Retina (tissue), 1 donor: ENCODE measurements at regions not wholly inside any gene's neighbourhood (a gene's known extent, or its start where the extent isn't known, plus 50 kb on each side); places are given as distances from the start of the nearest gene placed in this dataset.

Experiments
- DNase-seq: peaks from one replicate; pipeline ENCODE4 v3.0.0-alpha.2; 2016

DNA sequence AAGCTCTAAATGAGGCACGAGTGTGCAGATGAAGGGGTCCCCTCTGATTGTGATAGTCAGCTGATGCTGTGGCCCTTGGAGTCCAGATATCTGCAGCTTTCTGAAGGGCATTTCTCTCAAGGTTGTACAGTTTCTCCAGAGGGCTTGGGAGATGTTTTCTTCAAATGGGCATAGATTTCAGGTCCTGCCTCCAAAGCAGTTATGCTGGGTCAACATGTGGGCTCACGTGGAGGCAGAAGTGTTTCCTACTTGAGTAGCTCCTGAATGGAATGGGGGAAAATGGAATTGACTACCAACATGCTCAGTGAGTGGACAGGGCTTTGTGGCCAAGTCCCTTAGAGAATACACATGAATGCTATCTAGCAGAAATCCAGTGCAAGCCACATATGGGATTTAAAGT is 360.7 kb downstream of the SAMD5 start:
- DNase-seq, result no peak

DNA sequence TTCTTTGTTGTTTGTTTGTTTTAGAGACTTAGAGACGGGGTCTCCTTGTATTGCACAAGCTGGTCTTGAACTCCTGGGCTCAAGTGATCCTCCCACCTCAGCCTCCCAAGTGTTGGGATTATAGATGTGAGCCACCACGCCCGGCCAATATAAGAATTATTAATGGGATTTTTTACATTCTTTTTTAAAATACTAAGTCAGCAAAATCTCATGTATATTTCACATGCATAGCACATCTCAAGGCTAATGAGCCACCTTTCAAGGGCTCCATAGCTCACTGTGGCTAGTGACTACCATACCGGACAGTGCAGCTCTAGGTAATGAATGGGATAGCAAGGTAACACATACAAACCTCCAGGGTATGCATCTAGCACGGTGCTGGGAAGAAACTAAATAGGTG is 361.4 kb downstream of the SAMD5 start:
- no peak for DNase-seq

DNA sequence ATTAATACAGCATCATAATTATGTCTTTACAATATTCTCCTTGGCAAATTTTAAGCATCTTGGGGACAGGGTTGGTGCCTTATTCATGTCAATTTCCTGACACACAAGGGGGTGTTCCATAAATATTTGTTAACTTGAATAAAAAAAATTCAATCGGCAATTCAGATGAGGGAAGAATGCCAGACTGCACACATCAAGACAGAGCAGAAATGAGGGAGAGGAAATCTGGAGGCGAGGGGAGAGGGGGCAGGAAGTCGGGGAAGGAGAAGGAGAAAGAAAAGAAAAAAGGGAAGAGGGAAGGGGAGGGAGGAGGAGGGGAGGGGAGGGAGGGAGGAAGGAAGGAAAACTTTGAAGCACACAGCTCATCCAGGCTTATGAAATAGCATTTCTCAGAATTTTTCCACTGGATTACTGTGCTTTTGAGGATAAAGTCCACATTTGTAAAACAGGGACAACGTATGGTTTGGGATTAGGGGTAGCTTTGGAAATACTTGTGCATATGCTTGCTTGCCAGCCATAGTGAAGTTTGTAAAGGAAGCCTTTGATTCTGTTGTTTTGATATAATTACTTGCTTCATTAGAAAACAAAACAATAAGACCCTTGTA is 362.1 kb downstream of the SAMD5 start:
- DNase-seq, result no peak

DNA sequence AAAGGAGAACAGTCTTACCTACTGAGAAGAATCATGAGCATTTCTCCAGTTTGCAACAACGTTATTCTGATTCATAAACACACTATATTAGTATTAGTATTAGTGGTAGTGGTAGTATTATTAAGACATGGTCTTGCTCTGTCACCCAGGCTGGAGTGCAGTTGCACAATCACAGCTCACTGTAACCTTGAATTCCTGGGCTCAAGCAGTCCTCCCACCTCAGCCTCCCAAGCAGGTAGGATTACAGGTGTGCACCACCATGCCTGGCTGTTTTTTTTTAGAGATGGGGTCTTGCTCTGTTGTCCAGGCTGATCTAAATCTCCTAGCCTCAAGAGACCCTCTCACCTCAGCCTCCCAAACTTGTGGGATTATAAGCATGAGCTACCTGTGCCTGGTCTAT is 363.5 kb downstream of the SAMD5 start:
- DNase-seq, result no peak

DNA sequence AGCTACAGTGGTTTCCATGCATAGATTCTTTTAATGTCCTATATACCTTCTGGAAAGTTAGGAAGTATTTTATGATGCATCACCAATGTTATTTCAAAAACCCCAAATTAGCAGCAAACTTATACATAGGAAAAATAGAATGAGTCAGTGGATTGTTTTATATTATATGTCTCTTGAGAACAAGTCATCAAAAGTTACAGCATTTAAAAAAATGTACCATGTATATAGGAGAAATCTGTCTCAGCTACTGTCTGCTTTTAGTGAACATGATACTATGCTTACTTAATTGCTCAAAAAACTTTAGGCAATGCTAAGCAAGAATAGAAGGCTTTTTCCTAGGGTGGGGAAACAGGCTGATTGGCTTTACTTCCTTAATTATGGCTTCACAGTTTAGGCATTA is 365.3 kb downstream of the SAMD5 start:
- DNase-seq, result no peak

DNA sequence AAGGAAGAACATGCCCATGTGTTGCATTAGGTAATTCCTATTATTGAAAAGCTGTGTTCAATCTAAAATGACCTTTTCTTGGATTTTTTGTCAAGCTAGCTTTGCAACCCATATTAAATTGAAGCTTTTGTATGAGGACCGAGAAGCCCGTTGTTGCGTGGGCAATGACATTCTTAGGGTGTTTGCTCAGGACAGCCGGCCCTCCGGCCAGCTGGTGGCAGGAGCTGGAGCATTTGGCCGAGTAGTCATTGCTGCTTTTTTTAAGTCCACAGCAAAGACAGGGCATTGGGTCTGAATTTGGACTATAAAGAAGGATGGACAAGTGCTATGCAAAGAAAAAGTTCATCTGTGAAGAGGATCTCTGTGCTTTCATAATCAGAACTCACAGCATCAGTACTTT is 365.8 kb downstream of the SAMD5 start:
- DNase-seq, result no peak

DNA sequence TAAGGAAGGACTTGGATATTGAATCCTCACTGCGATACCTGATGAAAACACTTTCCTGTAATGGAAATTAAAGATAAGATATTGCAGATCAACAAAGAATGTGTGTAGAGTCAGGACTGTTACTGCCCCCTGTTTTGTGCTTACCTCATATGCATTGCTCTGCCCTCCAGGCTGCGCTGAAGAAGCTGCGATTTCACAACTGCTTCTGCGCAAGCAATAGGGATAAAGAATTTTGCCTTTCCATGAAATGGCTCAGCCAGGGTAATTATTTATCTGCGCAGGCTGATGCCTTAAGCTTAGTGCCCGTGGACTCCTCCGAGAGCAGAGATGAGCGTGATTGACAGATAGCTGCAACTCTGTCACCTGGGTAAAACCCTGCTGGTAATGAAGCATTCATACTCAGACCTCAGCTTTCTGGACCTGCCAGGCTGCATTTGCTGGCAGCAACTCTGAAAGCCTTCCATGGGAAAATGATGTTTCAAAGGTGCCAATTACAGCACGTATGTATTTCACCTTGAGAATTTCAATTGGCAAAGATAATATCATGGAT is 370.6 kb downstream of the SAMD5 start:
- no peak for DNase-seq

DNA sequence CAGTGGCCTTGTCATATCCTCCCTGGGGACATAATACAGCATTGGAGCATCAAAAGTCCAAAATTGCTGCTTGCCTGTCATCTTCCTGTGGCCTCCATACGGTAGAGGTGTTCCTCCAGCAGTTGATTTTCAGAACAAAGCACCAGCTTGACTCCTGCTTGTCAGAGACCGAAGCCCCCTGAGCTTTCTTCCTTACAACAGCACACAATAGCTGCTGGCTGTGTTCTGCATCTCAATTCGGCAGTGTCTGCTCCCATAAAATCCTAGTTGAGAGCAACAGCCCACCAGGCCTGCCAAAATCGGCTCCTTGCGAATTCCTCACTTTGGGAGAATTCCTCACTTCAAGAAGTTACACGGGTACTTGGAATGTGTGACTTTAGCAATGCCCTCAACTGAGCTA is 372.9 kb downstream of the SAMD5 start:
- DNase-seq, result no peak

DNA sequence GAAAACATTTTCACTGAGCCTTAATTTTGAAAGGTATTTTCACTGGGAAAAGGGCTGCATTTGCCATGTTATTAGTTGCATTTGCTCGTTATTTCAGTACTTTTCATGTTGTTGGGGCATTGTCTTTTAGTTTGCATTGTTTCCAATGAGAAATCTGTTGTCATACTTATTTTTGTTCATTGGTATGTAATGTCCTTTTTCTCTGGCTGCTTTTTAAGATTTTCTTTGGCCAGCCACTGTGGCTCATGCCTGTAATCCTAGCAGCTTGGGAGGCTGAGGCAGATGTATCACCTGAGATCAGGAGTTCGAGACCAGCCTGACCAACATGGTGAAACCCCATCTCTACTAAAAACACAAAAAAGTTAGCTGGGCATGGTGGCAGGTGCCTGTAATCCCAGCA is 379.9 kb downstream of the SAMD5 start:
- DNase-seq, result no peak

DNA sequence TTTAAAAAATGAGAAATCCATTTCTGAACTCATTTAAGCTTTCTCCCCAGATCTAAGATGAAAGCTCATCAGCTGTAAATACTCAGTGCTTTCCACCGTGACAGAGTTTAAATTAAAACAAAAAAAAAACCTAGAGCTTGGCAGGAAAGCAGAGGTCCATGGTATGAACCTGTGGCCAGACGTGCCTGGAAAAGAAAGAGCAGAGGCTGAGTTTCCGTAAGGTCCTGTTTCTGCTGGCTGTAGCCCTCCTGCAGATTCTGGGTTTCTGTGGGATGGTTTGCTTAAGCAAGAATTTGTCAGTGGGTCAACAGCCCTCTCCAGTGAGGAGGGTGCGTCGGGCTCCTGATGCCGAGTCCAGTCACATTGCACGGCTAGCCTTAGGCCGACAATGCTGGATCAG is 383.2 kb downstream of the SAMD5 start:
- no peak for DNase-seq

DNA sequence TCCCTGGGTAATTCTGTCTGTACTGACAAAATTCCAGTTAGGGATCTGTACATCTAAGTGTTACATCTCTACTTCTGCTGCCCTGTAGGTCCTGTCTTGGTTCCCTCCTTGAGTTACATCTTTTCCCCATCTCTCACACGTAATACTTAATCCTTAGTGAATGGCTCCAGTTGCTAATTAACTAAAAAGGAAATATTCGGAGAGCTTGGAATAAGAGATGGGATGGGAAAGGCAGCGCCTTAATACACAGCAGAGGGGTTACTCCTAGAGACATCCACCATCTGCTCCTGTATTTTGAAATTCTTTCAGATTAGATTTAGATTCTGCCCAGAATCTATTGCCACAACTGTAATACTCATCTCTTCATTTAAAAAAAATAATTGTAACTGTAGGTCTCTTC is 384.0 kb downstream of the SAMD5 start:
- no peak for DNase-seq

DNA sequence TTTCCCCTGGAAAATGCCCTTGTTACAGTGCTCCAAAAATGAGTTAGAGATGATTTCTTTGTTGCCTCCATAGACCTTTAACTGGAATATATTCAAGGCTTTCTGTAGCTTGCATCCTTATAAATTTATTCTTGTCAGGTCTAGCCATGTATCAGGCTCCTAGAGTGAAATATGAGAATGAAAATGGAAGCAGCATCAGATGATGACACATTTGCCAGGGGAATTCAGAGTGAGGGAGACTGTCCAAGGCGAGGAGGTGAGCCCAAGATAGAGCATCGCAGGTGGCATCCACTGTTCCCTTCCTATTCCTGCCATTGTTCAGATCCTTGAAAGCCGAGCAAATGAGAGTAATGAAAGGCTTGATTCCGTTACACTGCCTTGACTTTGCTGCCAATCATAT is 386.8 kb downstream of the SAMD5 start:
- no peak for DNase-seq

DNA sequence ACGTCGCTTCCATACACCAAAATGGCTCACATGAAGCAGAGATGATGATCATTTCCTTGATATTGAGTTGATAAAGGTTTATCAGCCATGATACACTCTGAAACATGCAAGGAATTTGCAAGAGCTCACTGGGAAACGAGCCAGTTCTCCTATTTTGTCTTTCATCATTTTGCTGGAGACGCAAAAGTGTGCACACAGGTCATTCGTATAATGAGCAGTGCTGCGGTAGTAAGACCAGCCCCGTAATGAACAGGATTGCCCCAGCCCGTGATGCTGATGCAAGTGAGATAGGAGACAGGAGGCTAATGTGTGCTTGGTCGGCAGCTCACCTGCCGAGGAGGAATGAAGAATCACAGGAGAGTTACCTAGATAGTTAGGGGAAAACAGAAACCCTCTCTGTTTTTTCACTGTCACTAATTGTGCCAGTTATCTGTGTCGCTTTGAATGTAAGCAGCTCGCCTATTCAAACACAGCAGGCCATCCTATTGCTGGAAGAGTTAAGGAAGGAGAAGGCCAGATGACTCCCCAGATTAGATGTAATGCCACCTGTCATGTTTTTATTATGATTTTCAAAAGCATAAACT is 391.8 kb downstream of the SAMD5 start:
- no peak for DNase-seq

DNA sequence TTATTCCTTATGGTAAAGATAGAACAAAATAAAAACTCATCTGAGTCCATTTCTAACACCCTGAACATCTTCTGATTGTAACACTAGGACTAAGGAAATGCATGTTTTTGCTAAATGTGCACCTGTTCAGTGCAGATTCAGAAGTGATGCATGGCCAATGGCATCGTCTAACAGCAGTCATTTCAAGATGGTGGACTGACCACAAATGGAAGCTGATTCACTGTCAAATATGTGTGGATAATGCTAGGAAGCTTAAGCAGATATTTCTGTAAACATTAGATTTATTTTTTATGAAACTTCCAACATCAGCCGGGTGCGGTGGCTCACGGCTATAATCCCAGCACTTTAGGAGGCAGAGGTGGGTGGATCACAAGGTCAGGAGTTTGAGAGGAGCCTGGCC is 394.8 kb downstream of the SAMD5 start:
- DNase-seq, result no peak

DNA sequence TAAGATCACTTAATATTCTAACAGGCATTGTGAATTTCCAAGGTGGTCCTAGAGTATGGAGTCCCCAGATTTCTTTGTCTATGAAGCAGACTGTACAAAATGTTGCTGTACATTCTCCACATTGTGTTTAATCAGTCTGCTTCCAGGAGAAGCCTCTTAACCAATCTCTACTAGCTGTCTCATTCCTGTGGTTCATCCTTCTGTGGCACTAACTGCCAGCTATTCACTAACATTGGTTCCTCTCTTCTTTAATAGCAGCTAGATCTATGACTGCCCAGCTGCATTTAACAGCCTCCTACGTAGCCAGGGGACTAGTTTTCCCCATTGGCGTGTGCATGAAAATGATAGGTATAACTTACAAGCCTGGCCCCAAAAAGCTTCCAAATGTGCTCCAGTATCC is 395.4 kb downstream of the SAMD5 start:
- DNase-seq, result no peak

DNA sequence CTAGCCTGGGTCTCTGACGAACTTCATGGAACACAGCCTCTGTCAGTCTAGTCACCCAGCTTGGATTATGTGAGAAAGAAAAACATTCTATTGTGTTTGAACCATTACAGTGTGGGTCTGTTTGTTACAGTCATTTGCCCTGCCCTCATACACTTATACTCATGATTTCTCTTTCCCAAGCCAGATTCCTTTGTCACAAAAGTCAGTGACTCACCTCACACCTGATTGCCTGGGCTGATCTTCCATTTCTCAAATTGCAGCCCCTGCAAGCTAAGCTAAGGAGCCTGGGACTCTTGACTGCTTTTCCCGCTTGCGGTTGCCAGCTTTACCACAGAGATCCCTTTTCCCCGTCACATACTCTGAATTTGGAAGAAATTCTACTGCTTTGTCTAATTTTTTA is 395.9 kb downstream of the SAMD5 start:
- DNase-seq, result no peak

DNA sequence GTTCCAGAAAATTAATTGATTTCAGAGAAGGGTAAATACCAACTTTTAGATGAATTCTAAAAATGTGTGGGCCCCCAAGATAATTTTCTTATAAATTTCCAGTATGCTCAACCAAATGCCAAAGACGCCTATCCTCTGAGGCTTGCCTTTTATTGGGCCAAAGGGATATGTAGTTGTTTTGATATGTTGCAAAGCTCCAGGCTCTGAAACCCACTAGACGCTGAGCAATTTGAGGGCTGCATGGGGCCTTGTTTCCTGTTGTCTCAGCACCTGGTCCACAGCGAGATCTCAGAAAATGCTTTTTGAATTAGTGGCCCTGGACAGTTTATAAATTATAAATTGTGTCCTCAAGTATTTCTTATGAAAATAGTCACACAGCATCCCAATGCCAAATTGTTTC is 397.2 kb downstream of the SAMD5 start:
- DNase-seq, result no peak

DNA sequence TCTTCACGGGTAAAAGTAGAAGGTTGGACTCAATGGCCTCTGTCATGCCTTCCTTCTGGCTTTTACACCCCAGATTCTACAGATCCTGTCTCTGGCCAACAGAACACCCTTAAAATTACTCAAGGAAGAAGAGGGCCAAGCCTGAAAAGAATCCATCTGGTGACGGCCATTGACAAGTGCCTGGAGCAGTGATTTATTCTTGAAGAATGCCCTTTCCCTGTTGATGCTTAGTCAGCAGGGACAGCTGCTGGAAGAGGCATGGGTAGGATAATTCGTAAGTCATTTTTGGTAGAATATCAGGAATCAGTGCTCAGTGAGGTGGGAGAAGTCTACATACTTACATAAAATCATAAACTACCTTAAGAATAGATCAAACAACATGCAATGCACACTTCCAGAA is 397.9 kb downstream of the SAMD5 start:
- no peak for DNase-seq

DNA sequence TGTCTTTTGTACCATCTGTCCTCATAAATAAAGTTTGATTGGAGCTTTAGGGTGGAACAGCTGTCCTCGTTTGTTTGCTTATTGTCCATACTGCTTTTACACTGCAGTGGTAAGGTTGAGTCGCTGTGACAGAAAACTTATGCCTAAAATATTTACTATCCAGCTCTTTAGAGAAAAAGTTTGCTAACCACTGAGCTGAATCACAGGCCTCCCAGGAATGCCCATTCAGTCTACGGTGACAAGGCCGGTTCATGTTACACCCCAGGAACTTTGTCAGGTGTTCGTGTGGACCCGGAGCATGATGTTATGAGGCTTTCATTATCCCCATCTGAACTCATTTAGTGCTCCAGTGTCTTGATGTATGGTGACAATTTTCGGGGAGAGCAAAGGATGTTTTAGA is 401.1 kb downstream of the SAMD5 start:
- DNase-seq, result no peak

DNA sequence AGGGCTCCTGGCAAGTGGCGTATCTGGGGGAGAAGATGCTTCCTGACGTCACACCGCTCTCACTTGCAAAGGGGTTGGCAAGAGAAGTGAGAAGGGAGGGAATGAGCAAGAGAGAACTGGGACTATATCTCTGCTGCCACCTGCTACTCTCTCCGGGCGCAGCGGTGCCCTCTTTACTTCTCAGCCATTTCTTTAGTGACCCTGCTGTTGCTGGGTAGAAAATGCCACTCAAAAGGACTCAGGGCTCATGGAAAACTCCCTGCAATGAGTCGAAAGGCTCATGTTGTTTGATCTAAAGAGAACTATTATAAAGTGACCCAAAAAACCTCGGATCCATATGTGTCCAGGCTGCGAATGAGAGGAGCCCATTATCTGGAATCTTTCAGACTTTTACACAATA is 401.8 kb downstream of the SAMD5 start:
- DNase-seq, result no peak

DNA sequence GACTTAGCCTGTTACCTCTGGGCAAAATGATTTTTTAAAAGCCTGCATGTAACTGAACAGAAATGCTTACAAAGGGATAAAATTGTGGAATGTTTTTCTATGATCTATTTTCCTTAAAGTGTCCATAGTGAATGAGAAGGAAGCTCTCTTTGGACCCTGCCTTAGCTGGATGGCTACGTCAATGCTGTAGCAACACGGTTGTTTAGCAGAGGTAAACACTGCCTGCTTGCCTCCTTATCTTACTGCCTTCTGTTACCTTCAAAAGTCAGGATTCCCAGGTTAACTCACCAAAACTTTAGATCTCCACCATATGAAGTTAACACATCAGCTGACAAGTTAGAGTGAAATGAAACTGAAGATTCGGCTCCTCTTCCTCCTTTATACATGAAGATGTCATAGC is 402.6 kb downstream of the SAMD5 start:
- no peak for DNase-seq

DNA sequence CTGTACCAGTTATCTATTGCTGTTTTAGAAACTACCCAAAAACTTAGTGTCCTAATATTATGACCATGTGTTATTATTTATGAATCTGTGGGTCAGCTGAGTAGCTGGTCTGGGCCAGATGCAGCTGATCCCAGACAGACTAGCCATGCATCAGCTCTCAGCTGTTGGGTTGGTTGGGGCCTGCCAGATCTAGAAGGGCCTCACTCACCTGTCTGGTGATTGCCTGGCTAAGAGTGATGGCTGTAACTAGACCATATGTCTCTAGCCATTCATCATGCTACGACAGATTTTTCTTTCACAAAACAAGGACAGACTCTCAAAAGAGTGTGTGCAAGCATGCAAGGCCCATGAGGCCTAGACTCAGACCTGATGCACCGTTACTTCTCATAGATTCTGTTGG is 403.2 kb downstream of the SAMD5 start:
- DNase-seq, result no peak

DNA sequence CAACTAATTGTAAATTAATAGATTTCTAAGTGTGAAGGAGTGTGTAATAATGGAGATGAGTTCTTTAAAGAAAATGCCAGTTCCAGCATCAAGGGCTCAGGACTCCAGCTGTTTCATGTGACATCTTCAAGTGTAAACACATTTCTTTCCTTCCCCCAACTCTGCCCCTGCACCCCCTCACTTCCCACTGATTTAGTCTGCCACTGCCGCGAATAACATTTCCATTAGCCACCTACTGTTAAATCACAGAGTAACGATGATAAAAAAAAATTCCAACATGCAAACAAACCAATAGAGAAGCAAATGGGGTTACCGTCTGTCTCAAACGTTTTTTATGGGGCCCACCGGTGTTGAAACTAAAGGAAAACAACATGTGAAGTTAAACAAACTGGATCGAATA is 414.3 kb downstream of the SAMD5 start:
- no peak for DNase-seq

DNA sequence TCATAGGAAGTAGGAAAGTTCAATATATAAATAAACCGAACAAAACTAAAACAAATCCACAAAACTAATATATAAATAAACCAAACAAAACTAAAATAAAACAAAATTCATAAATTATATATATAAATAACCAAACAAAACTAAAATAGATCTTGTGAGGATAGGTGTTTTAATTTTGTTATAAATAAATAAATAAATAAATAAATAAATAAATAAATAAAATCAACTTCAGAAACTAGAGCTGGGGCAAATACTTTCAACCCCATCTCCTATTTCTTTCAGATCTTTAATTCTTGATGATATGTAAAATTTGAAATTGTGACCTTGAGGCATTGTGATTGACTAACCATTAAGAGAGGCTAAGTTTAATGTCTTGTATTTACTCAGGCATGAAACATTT is 416.1 kb downstream of the SAMD5 start:
- no peak for DNase-seq

DNA sequence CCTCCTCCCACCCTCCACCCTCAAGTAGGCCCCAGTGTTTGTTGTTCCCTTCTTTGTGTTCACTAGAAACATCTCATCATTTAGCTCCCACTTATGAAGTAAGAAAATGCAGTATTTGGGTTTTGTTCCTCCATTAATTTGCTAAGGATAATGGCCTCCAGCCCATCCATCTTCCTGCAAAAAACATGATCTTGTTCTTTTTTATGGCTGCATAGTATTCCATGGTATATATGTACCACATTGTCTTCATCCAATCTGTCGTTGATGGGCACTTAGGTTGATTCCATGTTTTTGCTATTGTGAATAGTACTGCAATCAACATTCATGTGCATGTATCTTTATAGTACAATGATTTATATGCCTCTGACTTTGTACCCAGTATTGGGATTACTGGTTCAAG is 416.8 kb upstream of the SASH1 start:
- no peak for DNase-seq
